SK-N-SH (cell line): ENCODE measurements at regions not wholly inside any gene's neighbourhood (a gene's known extent, or its start where the extent isn't known, plus 50 kb on each side); places are given as distances from the start of the nearest gene placed in this dataset.

Source experiments
- CTCF ChIA-PET: fragments of 300-600, 350-600 bp; formaldehyde crosslinking; extraction: SDS; loops from one replicate; lab custom pipeline; 2021; lab: Yijun Ruan, JAX
- POLR2A ChIA-PET: fragments of 350-600 bp; sonication (Branson Sonifier 250); formaldehyde crosslinking; extraction: SDS; loops from one replicate; lab custom pipeline; 2020; ENCODE audit warnings: antibody characterized with exemption, inconsistent platforms; lab: Yijun Ruan, JAX
- DNase-seq: peaks from one replicate; pipeline ENCODE4 v3.0.0; 2012
- H2AFZ ChIP-seq: fragments of 200-600 bp; sonication (generic); 2 replicates; pipeline ENCODE4 v1.8.1; 2016; ENCODE audit warnings: antibody characterized with exemption, mild to moderate bottlenecking, low read depth
- H3F3A ChIP-seq: fragments of 200-600 bp; sonication (generic); replicated peaks from 2 replicates; pipeline ENCODE3; 2016; ENCODE audit warnings: antibody characterized with exemption, mild to moderate bottlenecking; ENCODE audit not compliant: insufficient read depth
- H3K27ac ChIP-seq, 2 experiments: fragments of 200-500 bp in 1 of 2; fragments of 200-600 bp in 1 of 2; sonication (Bioruptor generic) in 1 of 2; sonication (generic), shearing (Covaris generic) in 1 of 2; 2 replicates each; pipeline versions ENCODE4 v1.5.1 to v1.6.1; 2014 to 2016; ENCODE audit warnings: low read depth in 2 of 2, inconsistent platforms in 1 of 2, low read length in 1 of 2, mild to moderate bottlenecking in 1 of 2, mixed read lengths in 1 of 2
- H3K27me3 ChIP-seq: fragments of 200-600 bp; sonication (generic), shearing (Covaris generic); 2 replicates; pipeline ENCODE4 v1.6.1; 2016; ENCODE audit warnings: mixed run types; ENCODE audit not compliant: insufficient read depth
- H3K36me3 ChIP-seq, 2 experiments: fragments of 200-500 bp in 1 of 2; fragments of 200-600 bp in 1 of 2; sonication (Bioruptor generic) in 1 of 2; sonication (generic) in 1 of 2; replicated peaks in 1 of 2; 2 replicates each; pipeline versions ENCODE3 to v1.5.1; 2014 to 2016; ENCODE audit warnings: low read length in 1 of 2, mild to moderate bottlenecking in 1 of 2; ENCODE audit not compliant: insufficient read depth in 2 of 2, control insufficient read depth in 1 of 2
- H3K4me1 ChIP-seq, 2 experiments: fragments of 200-500 bp in 1 of 2; fragments of 200-600 bp in 1 of 2; sonication (Bioruptor generic) in 1 of 2; sonication (generic), shearing (Covaris generic) in 1 of 2; 2 replicates each; pipeline versions ENCODE4 v1.5.1 to v1.6.1; 2014 to 2016; ENCODE audit warnings: low read depth in 1 of 2, low read length in 1 of 2, mixed run types in 1 of 2; ENCODE audit not compliant: insufficient read depth in 2 of 2, control insufficient read depth in 1 of 2
- H3K4me2 ChIP-seq: fragments of 200-600 bp; sonication (generic), shearing (Covaris generic); 2 replicates; pipeline ENCODE4 v1.6.1; 2017; ENCODE audit warnings: mixed run types
- H3K4me3 ChIP-seq, 2 experiments: fragments of 200-500 bp in 1 of 2; fragments of 200-600 bp in 1 of 2; sonication (Bioruptor generic) in 1 of 2; sonication (generic), shearing (Covaris generic) in 1 of 2; 2 replicates each; pipeline versions ENCODE4 v1.5.1 to v1.8.1; 2014 to 2016; ENCODE audit warnings: low read depth in 2 of 2, inconsistent platforms in 1 of 2, low read length in 1 of 2, mild to moderate bottlenecking in 1 of 2, mixed read lengths in 1 of 2, moderate library complexity in 1 of 2
- H3K79me2 ChIP-seq: fragments of 200-600 bp; sonication (generic); 2 replicates; pipeline ENCODE4 v1.8.1; 2017; ENCODE audit warnings: mild to moderate bottlenecking; ENCODE audit not compliant: insufficient read depth
- H3K9ac ChIP-seq: fragments of 200-600 bp; sonication (generic); 2 replicates; pipeline ENCODE4 v1.6.1; 2017; ENCODE audit warnings: mixed run types
- H3K9me2 ChIP-seq: fragments of 200-600 bp; sonication (generic); 2 replicates; pipeline ENCODE4 v1.6.1; 2017; ENCODE audit warnings: mixed run types
- H3K9me3 ChIP-seq: fragments of 200-600 bp; sonication (generic); 2 replicates; pipeline ENCODE4 v1.6.1; 2017; ENCODE audit warnings: mixed run types, mild to moderate bottlenecking, moderate library complexity
- H4K20me1 ChIP-seq: fragments of 200-600 bp; sonication (generic); 2 replicates; pipeline ENCODE4 v1.6.1; 2017; ENCODE audit warnings: mild to moderate bottlenecking, mixed run types; ENCODE audit not compliant: insufficient read depth
- CHD2 ChIP-seq: fragments of 150-350 bp; IDR thresholded peaks from 2 replicates; pipeline ENCODE4 v1.6.1; 2018; ENCODE audit warnings: low read length; ENCODE audit not compliant: partially characterized antibody
- ELF1 ChIP-seq: IDR thresholded peaks from 2 replicates; pipeline ENCODE4 v1.4.0; 2012
- FOXJ3 ChIP-seq: sonication (generic); formaldehyde crosslinking; IDR thresholded peaks from 2 replicates; pipeline ENCODE4 v1.5.1; 2020; ENCODE audit warnings: mild to moderate bottlenecking, missing genetic modification reagents
- FOXM1 ChIP-seq: IDR thresholded peaks from 2 replicates; pipeline ENCODE4 v1.4.0; 2012; ENCODE audit warnings: low read depth, mild to moderate bottlenecking
- GABPA ChIP-seq: IDR thresholded peaks from 2 replicates; pipeline ENCODE4 v1.4.0; 2012; ENCODE audit warnings: low read depth, mild to moderate bottlenecking
- JUND ChIP-seq: IDR thresholded peaks from 2 replicates; pipeline ENCODE4 v1.4.0; 2012
- MXI1 ChIP-seq: IDR thresholded peaks from 2 replicates; pipeline ENCODE4 v1.6.1; 2012; ENCODE audit warnings: mild to moderate bottlenecking, low read depth, low read length, improper control_type of control experiment
- PBX3 ChIP-seq: IDR thresholded peaks from 2 replicates; pipeline ENCODE4; 2012
- POLR2AphosphoS5 ChIP-seq: IDR thresholded peaks from 2 replicates; pipeline ENCODE4 v1.6.1; 2012; ENCODE audit warnings: low read depth, low read length
- RAD21 ChIP-seq: IDR thresholded peaks from 2 replicates; pipeline ENCODE4 v1.6.1; 2012; ENCODE audit warnings: mild to moderate bottlenecking, low read length
- RCOR1 ChIP-seq: fragments of 150-350 bp; IDR thresholded peaks from 2 replicates; pipeline ENCODE4 v1.6.1; 2017; ENCODE audit warnings: antibody characterized with exemption, low read length
- REST ChIP-seq: IDR thresholded peaks from 2 replicates; pipeline ENCODE4 v1.6.1; 2012; ENCODE audit warnings: mild to moderate bottlenecking, low read depth, low read length, moderate library complexity
- SMC3 ChIP-seq: IDR thresholded peaks from 2 replicates; pipeline ENCODE4 v1.6.1; 2012; ENCODE audit warnings: low read depth, low read length, improper control_type of control experiment
- TAF1 ChIP-seq: IDR thresholded peaks from 2 replicates; pipeline ENCODE4 v1.6.1; 2012; ENCODE audit warnings: low read depth, mild to moderate bottlenecking, low read length, moderate library complexity, borderline replicate concordance
- WGBS: methylation state at CpG from one replicate; pipeline ENCODE4 v1.1.6; 2017; ENCODE audit warnings: low lambda C conversion rate; 5-methylcytosine and 5-hydroxymethylcytosine counted together
- TF ChIP-seq, protein P1 (sequence below): IDR thresholded peaks from 2 replicates; pipeline ENCODE4 v1.4.0; 2012; ENCODE audit warnings: low read depth, borderline replicate concordance

GRCh38 chr16:51306886-51307595, 156.0 kb upstream of the SALL1 start:
- no peaks in the 10 kb centered on the region for H3F3A ChIP-seq
- WGBS: 27% methylated on average over 4 of the region's 4 CpGs
- no peaks in the 10 kb centered on the region for H3K36me3 ChIP-seq
- H3K4me2 ChIP-seq: no peak overlapping the region
- no peaks in the 10 kb centered on the region for H4K20me1 ChIP-seq
- no peaks in the 10 kb centered on the region for H3K4me1 ChIP-seq
- H3K79me2 ChIP-seq: no peaks in the 10 kb centered on the region
- no peak overlapping the region for H3K27ac ChIP-seq
- no peak for DNase-seq
- H3K4me3 ChIP-seq: no peak overlapping the region
- H2AFZ ChIP-seq: no peak overlapping the region
- CTCF ChIA-PET: no interaction called here
- H3K9ac ChIP-seq: no peak overlapping the region
- TF ChIP-seq JUND (no peak), REST (no peak), ELF1 (no peak)
- TF ChIP-seq, protein P1, sequence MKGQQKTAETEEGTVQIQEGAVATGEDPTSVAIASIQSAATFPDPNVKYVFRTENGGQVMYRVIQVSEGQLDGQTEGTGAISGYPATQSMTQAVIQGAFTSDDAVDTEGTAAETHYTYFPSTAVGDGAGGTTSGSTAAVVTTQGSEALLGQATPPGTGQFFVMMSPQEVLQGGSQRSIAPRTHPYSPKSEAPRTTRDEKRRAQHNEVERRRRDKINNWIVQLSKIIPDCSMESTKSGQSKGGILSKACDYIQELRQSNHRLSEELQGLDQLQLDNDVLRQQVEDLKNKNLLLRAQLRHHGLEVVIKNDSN: no peak
- POLR2A ChIA-PET: no interaction called here
- no peaks in the 10 kb centered on the region for H3K27me3 ChIP-seq
- no peaks in the 10 kb centered on the region for H3K9me2 ChIP-seq
- H3K9me3 ChIP-seq: no peaks in the 10 kb centered on the region; the same call in 1 of the 2 replicates

DNA sequence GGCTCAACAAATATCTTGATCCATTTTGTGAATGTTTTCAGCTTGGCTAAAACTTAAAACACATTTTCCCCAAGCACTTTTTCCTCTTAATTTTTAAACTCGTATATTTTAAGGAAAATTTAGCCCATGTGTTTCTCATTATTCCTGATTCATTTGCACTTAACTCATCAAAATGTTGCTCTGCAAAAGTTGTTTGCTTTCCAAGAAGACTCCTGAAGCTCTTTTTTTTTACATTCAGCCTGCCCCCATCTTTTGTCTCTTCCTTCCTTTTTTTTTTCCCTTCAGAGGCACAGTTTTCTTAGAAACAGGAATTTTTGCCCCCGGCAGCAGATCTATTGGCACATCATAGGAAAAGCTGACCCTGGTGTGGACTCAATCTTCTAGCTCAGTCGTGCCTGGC, 155.0 kb upstream of the SALL1 start:
- no peak overlapping the region for H3K4me2 ChIP-seq
- CTCF ChIA-PET: no interaction called here

More for the DNA sequence above, 155.0 kb upstream of the SALL1 start:
- TF ChIP-seq POLR2AphosphoS5 (no peak), RCOR1 (no peak), PBX3 (no peak), MXI1 (no peak), RAD21 (no peak), TAF1 (no peak), SMC3 (no peak), FOXM1 (no peak), ELF1 (no peak), GABPA (no peak), JUND (no peak), FOXJ3 (CRISPR knock-in tag) (no peak), CHD2 (no peak)
- TF ChIP-seq, protein P1: no peak
- Histone ChIP-seq H3F3A (no peaks in the 10 kb centered on the region), H3K4me3 (no peak overlapping the region), H3K4me1 (no peaks in the 10 kb centered on the region), H3K27me3 (no peaks in the 10 kb centered on the region), H2AFZ (no peak overlapping the region), H3K36me3 (no peaks in the 10 kb centered on the region), H3K79me2 (no peaks in the 10 kb centered on the region), H3K9me2 (no peaks in the 10 kb centered on the region), H3K27ac (no peak overlapping the region), H3K9ac (no peak overlapping the region), H4K20me1 (no peaks in the 10 kb centered on the region), H3K9me3 (no peaks in the 10 kb centered on the region; the same call in 1 of the 2 replicates)
- whole genome bisulfite sequencing: 10% methylated on average over 3 of the region's 3 CpGs
- no peak for DNase-seq
- POLR2A ChIA-PET: no interaction called here
